HG03159 (cell line): ENCODE measurements at regions not wholly inside any gene's neighbourhood (a gene's known extent, or its start where the extent isn't known, plus 50 kb on each side); places are given as distances from the start of the nearest gene placed in this dataset.
"Not testable (repeated sequence)": the region's sequence is repeated elsewhere in the genome, so short reads cannot be mapped to it uniquely, and the experiment has no call there.

Source experiments
- ATAC-seq: cut with Tn5 transposase; IDR thresholded peaks from one replicate; pipeline ENCODE4 v1.9.1; 2021; ENCODE audit warnings: mild to moderate bottlenecking, moderate library complexity; ENCODE audit not compliant: unreplicated experiment

DNA sequence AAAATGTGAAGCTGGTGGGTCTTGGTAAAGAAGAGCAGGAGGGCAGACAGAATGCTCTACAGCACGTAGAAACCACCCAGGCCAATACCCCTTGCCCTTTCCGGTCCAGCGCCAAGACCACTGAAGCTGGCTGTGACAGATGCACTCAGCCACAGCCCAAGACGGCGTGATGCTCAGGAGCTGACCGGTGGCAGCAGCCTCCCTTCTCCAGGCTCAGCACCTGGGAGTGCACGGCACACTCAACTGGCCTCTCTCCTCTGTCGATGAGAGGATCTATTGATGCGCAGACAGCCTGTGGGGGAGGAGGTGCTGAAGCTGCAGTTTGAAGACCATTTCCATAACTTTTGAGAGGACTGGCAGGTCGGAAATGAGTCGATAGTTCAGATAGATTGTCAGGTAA is 141.0 kb upstream of the MYT1L start:
- ATAC-seq, result no peak

DNA sequence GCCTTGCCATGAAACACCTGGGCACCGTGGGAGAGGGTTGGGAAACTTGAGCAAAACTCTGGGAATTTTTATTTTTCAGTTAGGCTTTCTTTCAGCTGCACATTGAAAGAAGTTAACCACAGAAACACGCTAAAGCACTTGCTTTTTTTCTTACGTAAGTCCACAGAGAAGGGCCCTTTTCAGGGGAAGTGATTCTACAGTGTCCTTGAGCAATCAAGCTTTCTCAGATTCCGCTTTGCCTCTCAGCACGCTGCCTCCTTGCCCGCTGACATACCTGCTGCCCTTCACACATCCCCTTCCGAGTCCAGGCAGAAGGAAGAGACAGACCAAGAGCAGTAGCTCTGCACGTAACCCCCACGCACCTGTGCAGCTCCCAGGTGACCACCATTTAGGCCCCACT is 135.5 kb upstream of the MYT1L start:
- ATAC-seq, result no peak

DNA sequence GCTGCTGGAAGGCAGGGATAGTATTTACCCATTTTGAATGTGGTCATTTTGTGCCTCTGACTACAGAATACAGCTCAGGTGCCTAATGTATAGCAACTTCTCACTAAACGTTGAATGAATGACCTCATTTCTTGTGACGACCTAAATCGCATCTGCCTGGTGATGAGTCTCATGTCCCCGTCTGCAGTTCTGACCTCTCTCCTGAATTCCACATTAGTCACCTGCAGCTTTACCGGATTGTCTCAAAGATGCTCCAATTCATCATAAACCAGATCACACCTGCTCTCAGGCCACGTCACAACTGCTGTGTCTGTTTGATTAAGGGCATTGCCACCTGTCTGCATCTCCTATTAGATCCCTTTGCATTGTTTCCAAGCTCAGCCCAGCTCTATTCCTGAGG is 133.6 kb upstream of the MYT1L start:
- no peak for ATAC-seq

DNA sequence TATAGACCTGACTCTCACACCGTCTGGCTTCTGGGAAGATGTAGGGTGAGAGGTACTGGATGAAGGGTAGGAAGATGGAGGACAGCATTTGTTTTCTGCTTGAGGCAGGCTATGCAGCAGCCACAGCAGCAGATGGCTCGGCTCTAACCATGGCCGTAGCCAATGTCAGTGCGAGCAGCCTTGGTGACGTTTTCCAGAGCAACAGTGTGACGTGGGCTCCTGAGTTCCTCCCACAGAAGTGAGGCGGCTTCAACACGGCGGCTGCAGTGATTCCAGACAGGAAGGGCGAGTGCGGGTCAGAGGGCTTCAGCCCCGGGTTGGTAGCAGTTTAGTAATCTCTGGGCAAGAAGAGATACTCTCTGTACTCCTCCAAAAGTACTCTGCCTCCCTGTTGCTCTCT is 133.0 kb upstream of the MYT1L start:
- no peak for ATAC-seq

DNA sequence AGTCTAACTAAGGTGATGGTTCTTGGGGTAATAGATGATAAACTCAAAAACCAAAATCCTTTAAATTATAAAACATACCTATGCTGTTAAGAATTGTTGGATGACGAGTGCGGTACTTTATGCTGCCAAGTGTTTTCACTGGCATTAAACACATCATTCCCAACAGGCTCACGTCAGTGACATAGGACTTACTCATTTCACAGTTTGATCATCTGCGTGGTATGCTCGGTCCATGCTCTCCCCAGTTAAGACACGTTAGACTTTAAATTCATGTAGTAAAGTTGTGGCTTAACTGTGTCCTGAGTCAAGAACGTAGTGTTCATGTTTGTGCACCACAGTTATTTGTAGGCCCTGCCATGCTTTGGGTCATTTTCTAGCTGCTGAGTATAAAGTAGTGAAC is 125.6 kb upstream of the MYT1L start:
- ATAC-seq, result no peak

DNA sequence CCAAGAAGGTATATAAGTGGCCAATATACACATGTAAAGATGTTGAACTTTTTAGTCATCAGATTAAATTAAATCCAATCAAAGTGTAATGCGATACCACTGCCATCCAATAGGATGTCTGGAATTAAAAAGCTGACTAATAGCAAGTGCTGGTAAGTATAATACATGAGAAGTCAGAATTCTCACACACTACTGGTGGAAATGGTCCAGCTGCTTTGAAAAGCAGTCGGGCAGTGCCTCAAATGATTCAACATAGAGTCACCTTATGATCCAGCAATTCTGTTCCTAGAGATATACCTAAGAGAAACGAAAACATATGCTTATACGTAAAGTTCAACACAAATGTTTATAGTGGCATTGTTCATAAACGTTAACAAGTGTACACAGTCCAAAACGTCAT is 124.1 kb upstream of the MYT1L start:
- no peak for ATAC-seq

DNA sequence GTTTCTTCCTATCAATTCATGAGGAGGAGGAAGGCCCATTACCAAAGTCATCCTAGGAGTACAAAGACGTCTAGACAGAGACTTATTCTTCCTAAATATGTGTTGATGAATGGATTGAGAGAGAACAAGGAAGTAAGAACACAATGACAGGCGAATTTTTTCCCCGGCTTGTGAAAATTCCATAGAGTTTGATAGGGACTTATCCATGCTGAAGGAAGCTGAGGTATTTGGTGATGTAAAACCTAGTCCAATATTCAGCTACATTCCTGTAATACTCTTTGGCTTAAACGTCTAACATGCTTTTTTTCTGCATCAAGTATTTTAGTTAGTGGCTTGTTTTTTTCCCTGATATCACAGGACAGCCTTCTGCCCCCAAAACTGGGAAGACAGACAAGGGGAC is 121.9 kb upstream of the MYT1L start:
- ATAC-seq, result no peak

DNA sequence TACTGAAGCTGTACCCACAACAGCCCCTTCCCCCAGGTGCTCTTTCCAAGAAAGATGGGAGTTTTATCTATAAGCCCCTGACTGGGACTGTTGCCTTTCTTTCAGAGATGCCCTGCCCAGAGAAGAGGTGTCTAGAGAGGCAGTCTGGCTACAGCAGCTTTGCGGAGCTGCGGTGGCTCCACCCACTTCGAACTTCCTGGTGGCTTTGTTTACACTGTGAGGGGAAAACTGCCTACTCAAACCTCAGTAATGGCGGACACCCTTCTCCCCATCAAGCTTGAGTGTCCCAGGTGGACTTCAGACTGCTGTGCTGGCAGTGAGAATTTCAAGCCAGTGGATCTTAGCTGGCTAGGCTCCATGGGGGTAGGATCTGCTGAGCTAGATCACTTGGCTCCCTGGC is 120.2 kb upstream of the MYT1L start:
- ATAC-seq, result not testable (repeated sequence)

DNA sequence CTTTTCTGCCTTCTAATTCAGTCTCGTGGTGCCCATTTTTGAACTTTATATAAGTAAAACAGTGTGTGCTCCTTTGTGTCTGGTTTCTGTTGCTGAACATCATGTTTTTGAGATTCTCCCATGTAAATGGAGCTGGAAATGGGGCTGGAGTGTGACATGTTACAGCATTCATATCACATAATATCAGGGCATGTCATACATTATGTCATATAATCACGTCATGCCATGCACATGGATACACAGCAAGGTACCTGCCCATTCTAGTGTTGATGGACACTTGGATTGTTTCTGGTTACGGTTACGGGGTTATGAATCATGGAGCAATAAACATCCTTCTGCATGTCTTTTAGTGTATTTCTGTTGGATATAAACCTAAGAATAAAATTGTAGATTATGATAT is 117.1 kb upstream of the MYT1L start:
- ATAC-seq, result no peak

DNA sequence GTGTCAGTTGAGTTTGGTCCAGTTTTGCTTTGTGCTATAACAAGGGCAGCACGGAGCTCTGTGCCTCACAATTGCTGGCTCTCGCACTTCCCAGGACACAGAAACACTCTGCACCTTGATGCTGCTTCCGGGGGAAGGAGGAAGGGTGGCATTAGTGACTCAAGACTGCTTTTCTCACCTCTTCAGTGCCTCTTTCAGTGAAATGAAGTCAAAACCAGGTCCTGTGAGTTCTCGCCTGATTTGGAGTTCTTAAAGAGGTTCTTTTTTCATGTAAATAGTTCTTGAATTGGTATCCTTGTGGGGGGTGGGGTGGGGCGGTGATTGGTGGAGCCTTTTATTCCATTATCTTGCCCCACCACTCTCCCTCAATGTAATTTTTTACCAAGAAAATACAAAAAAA is 91.5 kb upstream of the MYT1L start:
- ATAC-seq, result no peak

DNA sequence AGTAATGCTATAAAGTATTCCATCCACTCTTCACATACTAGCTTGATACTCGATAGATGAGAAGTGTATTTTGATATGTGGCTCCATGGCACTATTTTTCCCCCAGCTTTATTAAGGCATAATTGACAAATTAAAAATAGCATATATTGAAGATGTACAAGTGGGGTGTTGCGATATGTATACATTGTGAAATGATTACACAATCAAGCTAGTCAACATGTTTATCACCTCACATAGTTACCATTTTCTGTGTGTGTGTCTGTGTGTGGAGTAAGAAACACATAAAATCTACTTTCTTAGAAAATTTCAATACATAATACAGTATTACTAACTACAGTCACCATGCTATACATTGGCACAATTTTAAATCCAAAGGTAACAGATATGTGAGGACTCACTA is 82.5 kb upstream of the MYT1L start:
- no peak for ATAC-seq

DNA sequence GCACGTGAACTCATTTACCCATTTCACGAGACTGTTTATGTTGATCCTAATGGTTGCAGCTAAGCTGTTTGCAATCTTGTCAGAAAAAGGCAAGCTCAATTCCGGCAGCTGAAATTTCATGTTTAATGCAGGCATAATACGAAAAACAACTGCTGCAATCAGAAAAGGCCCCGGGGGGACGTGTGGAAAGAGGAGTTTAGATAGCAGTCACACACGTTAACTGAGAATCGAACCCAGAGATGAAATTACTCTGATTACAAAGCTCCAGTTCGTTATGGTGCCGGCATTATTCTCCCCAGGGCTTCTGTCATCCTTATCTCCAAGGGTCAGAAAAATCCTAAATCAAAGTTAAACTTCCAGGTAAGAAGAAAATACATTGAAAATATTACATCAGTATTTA is 79.9 kb upstream of the MYT1L start:
- ATAC-seq, result no peak

DNA sequence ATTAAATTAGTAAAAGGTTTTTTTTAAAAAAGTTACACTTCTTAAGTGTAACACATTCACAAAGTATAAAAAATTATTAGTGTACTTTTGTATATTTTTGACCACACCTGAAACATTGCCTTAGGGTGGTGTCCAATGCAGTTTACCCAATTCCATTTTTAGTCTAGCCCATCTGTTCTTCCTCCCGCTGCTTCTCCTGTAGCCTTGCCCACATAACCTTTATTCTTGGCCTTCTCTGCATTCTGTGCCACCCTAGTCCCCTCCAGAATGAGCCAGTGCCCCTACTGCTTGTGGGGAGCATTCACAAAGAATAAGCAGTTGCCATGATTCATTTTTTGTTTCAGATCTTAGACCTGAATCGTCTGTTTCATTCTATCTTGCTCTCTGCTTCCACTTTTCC is 78.4 kb upstream of the MYT1L start:
- ATAC-seq, result no peak

DNA sequence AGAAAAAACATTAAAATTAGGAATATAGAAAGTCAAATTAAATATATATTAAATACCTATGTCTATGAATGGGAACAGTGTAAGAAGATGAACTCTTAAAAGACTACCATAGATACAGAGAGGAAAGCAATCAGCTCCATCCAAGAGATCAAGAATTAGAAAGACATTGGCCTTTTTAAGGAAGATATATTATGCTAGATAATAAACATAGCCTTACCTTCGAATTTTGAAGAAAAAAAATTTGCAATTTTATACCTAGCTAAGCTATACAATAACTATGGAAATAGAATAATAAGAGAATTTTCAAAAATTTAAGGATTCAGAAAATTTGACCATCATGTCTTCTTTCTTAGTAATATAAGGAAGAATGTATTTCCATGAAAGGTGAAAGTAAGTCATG is 74.7 kb upstream of the MYT1L start:
- no peak for ATAC-seq

DNA sequence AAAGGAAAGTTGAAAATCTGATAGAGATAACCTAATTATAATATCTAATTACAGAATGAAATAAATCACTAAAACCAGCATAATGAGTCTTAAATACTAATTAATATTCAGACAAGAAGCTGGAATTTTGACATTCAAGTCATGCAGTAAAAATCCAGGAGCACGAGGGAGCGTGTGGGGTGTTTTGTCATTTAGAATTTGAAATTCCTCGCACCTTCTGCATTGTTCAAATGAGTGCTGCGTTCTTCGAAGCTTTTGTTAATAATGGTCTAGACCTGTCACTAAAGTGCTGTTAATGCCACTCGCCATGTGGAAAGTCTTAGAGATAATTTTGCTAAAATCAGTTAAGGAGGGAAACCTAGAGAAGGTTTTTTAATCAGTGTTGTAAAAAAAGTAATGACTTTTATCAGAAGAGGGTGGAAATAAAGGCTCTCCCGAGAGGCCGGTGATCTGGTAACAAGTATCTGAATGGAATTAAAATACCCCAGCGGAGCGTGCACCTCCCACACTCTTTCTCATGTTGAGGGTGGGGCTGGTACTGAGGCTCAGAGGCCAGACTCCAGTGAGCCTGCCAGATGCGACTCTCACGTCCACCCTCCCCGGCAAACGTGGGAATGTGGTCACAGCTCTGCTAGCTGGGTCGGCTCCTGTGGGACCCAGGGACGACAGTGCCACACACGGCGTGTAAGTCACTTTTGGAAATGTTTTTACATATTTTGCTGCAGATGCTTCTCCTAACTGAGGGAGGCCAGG is 69.4 kb upstream of the MYT1L start:
- no peak for ATAC-seq

DNA sequence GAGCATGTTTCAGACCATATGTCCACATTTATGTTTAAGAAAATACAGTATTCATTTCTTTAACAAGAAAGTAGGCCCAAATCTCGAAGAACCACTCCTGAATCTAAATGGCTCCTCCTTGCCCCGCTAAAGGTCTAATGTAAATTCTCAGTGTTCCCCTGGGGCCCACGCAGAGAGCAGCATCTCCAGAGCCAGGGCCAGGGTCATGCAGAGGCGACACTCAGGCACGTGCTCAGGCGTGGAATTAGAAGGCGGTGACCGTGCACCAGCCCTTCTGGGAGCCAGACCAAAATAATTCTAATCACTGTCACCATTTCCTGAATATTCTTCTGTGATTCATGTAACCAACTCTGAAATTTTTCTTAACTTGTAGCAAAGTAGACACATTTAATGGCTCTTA is 68.3 kb upstream of the MYT1L start:
- no peak for ATAC-seq

DNA sequence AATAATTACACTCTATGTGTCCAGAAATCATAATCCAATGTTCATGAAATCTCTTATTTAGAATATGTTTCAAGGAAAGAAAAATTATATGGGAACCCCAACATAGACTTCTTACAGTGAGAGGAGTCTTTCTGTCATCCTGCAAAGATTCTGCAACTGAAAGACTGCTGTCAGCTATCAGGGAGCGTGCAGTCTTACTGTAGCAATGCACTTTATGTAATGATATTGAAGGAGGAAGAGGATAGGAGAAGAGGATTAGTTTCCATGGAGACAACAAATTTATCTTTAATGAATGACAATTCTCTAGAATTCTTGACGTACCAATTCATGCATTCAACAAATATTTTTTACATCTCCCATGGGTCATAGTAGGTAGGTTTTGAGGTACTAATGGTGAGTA is 61.3 kb upstream of the MYT1L start:
- no peak for ATAC-seq

DNA sequence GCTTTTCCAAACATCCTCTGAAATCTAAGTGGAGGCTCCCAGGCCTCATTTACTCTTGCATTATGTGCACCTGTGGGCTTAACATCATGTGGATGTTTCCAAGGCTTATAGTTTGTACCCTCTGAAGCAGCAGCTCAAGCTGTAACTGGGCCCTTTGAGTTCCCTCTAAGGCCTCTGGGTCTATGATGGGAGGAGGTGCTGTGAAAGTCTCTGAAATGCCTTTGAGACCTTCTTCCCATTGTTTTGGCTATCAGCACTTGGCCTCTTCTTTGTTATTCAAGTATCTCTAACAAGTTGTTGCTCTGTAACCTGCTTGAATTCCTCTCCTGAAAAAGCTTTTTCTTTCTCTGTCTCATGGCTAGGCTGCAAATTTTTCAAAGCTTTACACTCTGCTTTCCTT is 58.1 kb upstream of the MYT1L start:
- ATAC-seq, result no peak
